Tibial nerve (tissue), 4 donors: ENCODE measurements at regions not wholly inside any gene's neighbourhood (a gene's known extent, or its start where the extent isn't known, plus 50 kb on each side); places are given as distances from the start of the nearest gene placed in this dataset.

Source experiments
- DNase-seq, 2 donors: peaks; one replicate each; pipeline ENCODE4 v3.0.0-alpha.2; 2019; ENCODE audit warnings: low spot score in 2 of 2
- H3K27ac ChIP-seq, 4 donors: fragments of 200-600 bp; sonication (generic) in 3 of 4; one replicate each; pipeline ENCODE4 v1.5.1; 2017 to 2019; ENCODE audit warnings: mild to moderate bottlenecking in 1 of 4
- H3K27me3 ChIP-seq, 2 donors: fragments of 200-600 bp; sonication (generic) in 1 of 2; one replicate each; pipeline versions ENCODE4 v1.5.1 to v1.6.0; 2017 to 2019
- H3K36me3 ChIP-seq, 3 donors: fragments of 200-600 bp; sonication (generic); one replicate each; pipeline ENCODE4 v1.5.1; 2018 to 2019
- H3K4me1 ChIP-seq, 4 donors: fragments of 200-600 bp; sonication (generic) in 3 of 4; one replicate each; pipeline ENCODE4 v1.5.1; 2017 to 2019
- H3K4me3 ChIP-seq, 4 donors: fragments of 200-600 bp; sonication (generic) in 3 of 4; one replicate each; pipeline ENCODE4 v1.5.1; 2017 to 2019; ENCODE audit warnings: mild to moderate bottlenecking in 1 of 4, moderate library complexity in 1 of 4
- H3K9me3 ChIP-seq, 4 donors: fragments of 200-600 bp; sonication (generic) in 3 of 4; one replicate each; pipeline ENCODE4 v1.5.1; 2017 to 2019
- EP300 ChIP-seq, 2 donors: sonication (generic); formaldehyde crosslinking; IDR thresholded peaks; one replicate each; pipeline ENCODE4 v1.6.1; 2017; ENCODE audit warnings: antibody characterized with exemption in 2 of 2, mild to moderate bottlenecking in 1 of 2
- POLR2A ChIP-seq, 2 donors: fragments of 450-650 bp; IDR thresholded peaks; one replicate each; pipeline ENCODE4 v1.6.1; 2017; ENCODE audit warnings: antibody characterized with exemption in 2 of 2, mild to moderate bottlenecking in 2 of 2, moderate library complexity in 2 of 2
- WGBS, 2 donors: methylation state at CpG; one replicate each; pipeline ENCODE4 v1.1.5; 2018; 5-methylcytosine and 5-hydroxymethylcytosine counted together
- TF ChIP-seq, protein P1 (sequence below), 5 experiments: fragments of 200-600 bp in 3 of 5; fragments of 450-650 bp in 2 of 5; sonication (generic) in 3 of 5; IDR thresholded peaks; one replicate each; pipeline ENCODE4 v1.5.1; 2016 to 2019; ENCODE audit warnings: antibody characterized with exemption in 5 of 5, mild to moderate bottlenecking in 3 of 5, moderate library complexity in 2 of 5

DNA sequence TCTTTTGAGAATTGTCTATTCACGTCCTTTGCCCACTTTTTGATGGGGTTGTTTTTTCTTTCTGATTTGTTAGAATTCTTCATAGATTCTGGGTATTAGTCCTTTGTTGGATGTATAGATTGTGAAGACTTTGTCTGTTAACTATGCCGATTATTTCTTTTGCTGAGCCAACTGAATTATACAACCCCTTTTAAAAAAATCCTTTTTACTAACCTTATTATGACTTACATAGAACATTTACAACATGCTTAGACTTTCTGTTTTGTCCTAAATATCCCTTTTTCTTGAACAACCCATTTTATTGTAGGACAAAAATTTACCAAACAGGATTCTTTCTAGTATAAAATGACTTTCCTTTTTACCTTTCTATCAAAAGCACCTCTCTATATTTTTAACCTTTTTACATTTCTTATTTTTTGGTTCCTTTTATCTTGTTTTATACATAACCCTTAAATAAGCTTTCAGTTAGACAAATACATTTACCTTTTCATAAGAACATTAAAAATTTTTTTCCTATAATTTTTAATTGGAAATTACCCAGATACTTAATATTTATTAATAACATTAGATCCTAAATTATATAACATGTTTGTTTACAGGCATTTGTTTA is 70.4 kb upstream of the TTLL7 start:
- H3K4me3 ChIP-seq: no peak overlapping the region
- no peaks in the 10 kb centered on the region for H3K4me1 ChIP-seq
- H3K36me3 ChIP-seq: no peaks in the 10 kb centered on the region
- 95 to 98% methylated on average over 2 of the region's 2 CpGs for WGBS, 2 donors
- no peaks in the 10 kb centered on the region for H3K9me3 ChIP-seq
- H3K27me3 ChIP-seq: no peaks in the 10 kb centered on the region
- no peak for DNase-seq
- H3K27ac ChIP-seq: no peak overlapping the region
- TF ChIP-seq EP300 (IDR thresholded peaks at IDR 0.05) (no peak), POLR2A (IDR thresholded peaks at IDR 0.05) (no peak)
- TF ChIP-seq, protein P1, sequence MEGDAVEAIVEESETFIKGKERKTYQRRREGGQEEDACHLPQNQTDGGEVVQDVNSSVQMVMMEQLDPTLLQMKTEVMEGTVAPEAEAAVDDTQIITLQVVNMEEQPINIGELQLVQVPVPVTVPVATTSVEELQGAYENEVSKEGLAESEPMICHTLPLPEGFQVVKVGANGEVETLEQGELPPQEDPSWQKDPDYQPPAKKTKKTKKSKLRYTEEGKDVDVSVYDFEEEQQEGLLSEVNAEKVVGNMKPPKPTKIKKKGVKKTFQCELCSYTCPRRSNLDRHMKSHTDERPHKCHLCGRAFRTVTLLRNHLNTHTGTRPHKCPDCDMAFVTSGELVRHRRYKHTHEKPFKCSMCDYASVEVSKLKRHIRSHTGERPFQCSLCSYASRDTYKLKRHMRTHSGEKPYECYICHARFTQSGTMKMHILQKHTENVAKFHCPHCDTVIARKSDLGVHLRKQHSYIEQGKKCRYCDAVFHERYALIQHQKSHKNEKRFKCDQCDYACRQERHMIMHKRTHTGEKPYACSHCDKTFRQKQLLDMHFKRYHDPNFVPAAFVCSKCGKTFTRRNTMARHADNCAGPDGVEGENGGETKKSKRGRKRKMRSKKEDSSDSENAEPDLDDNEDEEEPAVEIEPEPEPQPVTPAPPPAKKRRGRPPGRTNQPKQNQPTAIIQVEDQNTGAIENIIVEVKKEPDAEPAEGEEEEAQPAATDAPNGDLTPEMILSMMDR (IDR thresholded peaks at IDR 0.05): no peak

GRCh38 chr1:84062496-84062895 is 63.6 kb upstream of the TTLL7 start:
- DNase-seq: no peak
- 90% methylated on average over 1 of the region's 1 CpG for WGBS, 2 donors
- no peaks in the 10 kb centered on the region for H3K27me3 ChIP-seq
- H3K27ac ChIP-seq: no peak overlapping the region
- H3K9me3 ChIP-seq: no peaks in the 10 kb centered on the region
- H3K4me3 ChIP-seq: no peak overlapping the region
- no peaks in the 10 kb centered on the region for H3K4me1 ChIP-seq
- TF ChIP-seq POLR2A (IDR thresholded peaks at IDR 0.05) (no peak), EP300 (IDR thresholded peaks at IDR 0.05) (no peak)
- TF ChIP-seq, protein P1 (IDR thresholded peaks at IDR 0.05): no peak
- no peaks in the 10 kb centered on the region for H3K36me3 ChIP-seq

DNA sequence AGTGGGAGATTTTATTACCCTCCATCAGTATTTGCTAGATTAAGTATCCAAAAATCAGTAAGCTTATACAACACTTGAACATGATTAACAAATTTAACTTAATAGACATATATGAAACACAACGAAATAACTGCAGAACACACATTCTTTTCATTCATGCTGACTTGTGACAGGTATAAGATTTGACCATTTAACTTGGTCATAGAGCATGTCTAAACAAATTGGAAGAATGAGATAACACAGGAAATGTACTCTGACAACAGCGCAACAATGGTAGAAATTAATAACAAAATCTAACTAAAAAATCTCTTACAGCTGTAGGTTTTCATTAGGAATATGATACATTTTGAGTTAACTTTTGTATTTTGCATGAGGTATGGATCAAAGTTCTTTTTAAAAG is 62.4 kb upstream of the TTLL7 start:
- TF ChIP-seq EP300 (IDR thresholded peaks at IDR 0.05): no peak
- no peak for TF ChIP-seq POLR2A (IDR thresholded peaks at IDR 0.05)
- TF ChIP-seq, protein P1 (IDR thresholded peaks at IDR 0.05): no peak
- 90 to 93% methylated on average over 2 of the region's 2 CpGs for WGBS, 2 donors
- no peaks in the 10 kb centered on the region for H3K4me1 ChIP-seq
- H3K36me3 ChIP-seq: no peaks in the 10 kb centered on the region
- H3K27me3 ChIP-seq: no peaks in the 10 kb centered on the region
- no peaks in the 10 kb centered on the region for H3K9me3 ChIP-seq
- no peak overlapping the region for H3K27ac ChIP-seq
- no peak overlapping the region for H3K4me3 ChIP-seq
- no peak for DNase-seq

- Histone ChIP-seq H3K36me3 (no peaks in the 10 kb centered on the region), H3K27me3 (no peaks in the 10 kb centered on the region), H3K27ac (no peak overlapping the region), H3K4me3 (no peak overlapping the region), H3K9me3 (no peaks in the 10 kb centered on the region), H3K4me1 (no peaks in the 10 kb centered on the region)
- no peak for DNase-seq
- 83 to 84% methylated on average over 2 of the region's 2 CpGs for WGBS, 2 donors
- TF ChIP-seq, protein P1 (IDR thresholded peaks at IDR 0.05): no peak
- no peak for TF ChIP-seq EP300 (IDR thresholded peaks at IDR 0.05)
Measured at GRCh38 chr1:84060781-84061180, 61.8 kb upstream of the TTLL7 start.

- H3K27me3 ChIP-seq: no peaks in the 10 kb centered on the region
- no peak overlapping the region for H3K4me3 ChIP-seq
- WGBS, 2 donors: 79 to 83% methylated on average over 2 of the region's 2 CpGs
- H3K4me1 ChIP-seq: no peaks in the 10 kb centered on the region
- DNase-seq: no peak
- no peaks in the 10 kb centered on the region for H3K9me3 ChIP-seq
- TF ChIP-seq POLR2A (IDR thresholded peaks at IDR 0.05) (no peak), EP300 (IDR thresholded peaks at IDR 0.05) (no peak)
- TF ChIP-seq, protein P1 (IDR thresholded peaks at IDR 0.05): no peak
- no peaks in the 10 kb centered on the region for H3K36me3 ChIP-seq
- H3K27ac ChIP-seq: no peak overlapping the region
Measured at GRCh38 chr1:84048820-84049219, 49.9 kb upstream of the TTLL7 start.
